Naive thymus-derived CD8-positive, alpha-beta T cell (primary cell): ENCODE measurements at regions not wholly inside any gene's neighbourhood (a gene's known extent, or its start where the extent isn't known, plus 50 kb on each side); places are given as distances from the start of the nearest gene placed in this dataset.
A peak's percentile ranks its signal among the peaks of the same experiment; 100 is the strongest.

Experiments used
- ATAC-seq, 2 donors: fragments of 150-1000 bp; cut with Tn5 transposase in 1 of 2; sonication (Bioruptor Pico), chemical (Tn5 transposase) in 1 of 2; 1 replicate in 1 of 2; 2 replicates in 1 of 2; pipeline ENCODE4 v1.10.0; 2021; ENCODE audit warnings: mild to moderate bottlenecking in 2 of 2, moderate library complexity in 2 of 2
- POLR2A ChIA-PET: fragments of 350-600 bp; sonication (Branson Sonifier 250); formaldehyde crosslinking; loops from one replicate; lab custom pipeline; 2021; ENCODE audit warnings: antibody characterized with exemption; lab: Charles Lee
- DNase-seq, 10 donors: peaks; one replicate each; pipeline versions ENCODE4 v3.0.0 to v3.0.0-alpha.2; 2020 to 2022
- H3K27ac Mint-ChIP-seq, 10 donors: one replicate each; pipeline ENCODE4 v1.8.0; 2020 to 2022; ENCODE audit warnings: mild to moderate bottlenecking in 10 of 10, mixed read lengths in 10 of 10, moderate library complexity in 4 of 10, inconsistent platforms in 1 of 10
- H3K27me3 Mint-ChIP-seq, 5 donors: one replicate each; pipeline ENCODE4 v1.8.0; 2021 to 2022; ENCODE audit warnings: mixed read lengths in 5 of 5
- H3K36me3 Mint-ChIP-seq, 3 donors: one replicate each; pipeline ENCODE4 v1.8.0; 2020 to 2022; ENCODE audit warnings: mixed read lengths in 3 of 3, mild to moderate bottlenecking in 2 of 3, inconsistent platforms in 1 of 3
- H3K4me1 Mint-ChIP-seq, 4 donors: one replicate each; pipeline ENCODE4 v1.8.0; 2021 to 2022; ENCODE audit warnings: mixed read lengths in 4 of 4
- H3K4me3 Mint-ChIP-seq, 10 donors: one replicate each; pipeline ENCODE4 v1.8.0; 2020 to 2022; ENCODE audit warnings: mild to moderate bottlenecking in 10 of 10, mixed read lengths in 10 of 10, moderate library complexity in 6 of 10, inconsistent platforms in 1 of 10
- H3K9me3 Mint-ChIP-seq, 9 donors: one replicate each; pipeline ENCODE4 v1.8.0; 2020 to 2022; ENCODE audit warnings: mixed read lengths in 9 of 9, mild to moderate bottlenecking in 3 of 9, inconsistent platforms in 1 of 9, moderate library complexity in 1 of 9

- H3K4me3 Mint-ChIP-seq: no peak overlapping the region
- no peak for DNase-seq
- POLR2A ChIA-PET: no interaction called here
- no peak overlapping the region for H3K27ac Mint-ChIP-seq
- no peaks in the 10 kb centered on the region for H3K36me3 Mint-ChIP-seq
- no peak for ATAC-seq
- H3K4me1 Mint-ChIP-seq: no peaks in the 10 kb centered on the region
- H3K27me3 Mint-ChIP-seq: peaks cover 0 to 10% (median 5%) of the 10 kb centered on the region in 5 donors
- no peaks in the 10 kb centered on the region for H3K9me3 Mint-ChIP-seq
Measured at GRCh38 chr6:132868057-132868456, 53.7 kb downstream of the RPS12 start.

GRCh38 chr6:132872923-132873322 is 58.6 kb downstream of the RPS12 start:
- no peaks in the 10 kb centered on the region for H3K4me1 Mint-ChIP-seq
- peaks cover 2 to 13% (median 6%) of the 10 kb centered on the region in 5 donors for H3K27me3 Mint-ChIP-seq
- POLR2A ChIA-PET: no interaction called here
- H3K27ac Mint-ChIP-seq: no peak overlapping the region
- no peak for ATAC-seq
- H3K36me3 Mint-ChIP-seq: peaks cover 0 to 6% (median 4%) of the 10 kb centered on the region in 3 donors
- no peak overlapping the region for H3K4me3 Mint-ChIP-seq
- H3K9me3 Mint-ChIP-seq: peaks cover 0 to 9% (median 5%) of the 10 kb centered on the region in 9 donors
- DNase-seq: no peak

- Mint-ChIP-seq H3K27ac (peak overlapping the region in 1 of 10 donors; percentile 68), H3K4me1 (no peaks in the 10 kb centered on the region), H3K9me3 (peaks cover 0 to 9% (median 5%) of the 10 kb centered on the region in 9 donors), H3K4me3 (no peak overlapping the region), H3K27me3 (peaks cover 0 to 12% (median 3%) of the 10 kb centered on the region in 5 donors), H3K36me3 (peaks cover 0 to 6% (median 4%) of the 10 kb centered on the region in 3 donors)
- no peak for DNase-seq
- ATAC-seq: no peak
- POLR2A ChIA-PET: no interaction called here
Measured at GRCh38 chr6:132877003-132877402, 62.6 kb downstream of the RPS12 start.

GRCh38 chr6:132887204-132887603 is 72.8 kb downstream of the RPS12 start:
- no peaks in the 10 kb centered on the region for H3K36me3 Mint-ChIP-seq
- no peak for ATAC-seq
- no peaks in the 10 kb centered on the region for H3K4me1 Mint-ChIP-seq
- POLR2A ChIA-PET: no interaction called here
- peaks cover 0 to 10% (median 2%) of the 10 kb centered on the region in 5 donors for H3K27me3 Mint-ChIP-seq
- no peak overlapping the region for H3K4me3 Mint-ChIP-seq
- DNase-seq: no peak
- H3K27ac Mint-ChIP-seq: no peak overlapping the region
- peaks cover 0 to 7% (median 0%) of the 10 kb centered on the region in 9 donors for H3K9me3 Mint-ChIP-seq

GRCh38 chr6:132888701-132889100 is 74.3 kb downstream of the RPS12 start:
- H3K27ac Mint-ChIP-seq: no peak overlapping the region
- POLR2A ChIA-PET: no interaction called here
- DNase-seq (no peak), ATAC-seq (no peak)
- H3K4me3 Mint-ChIP-seq: no peak overlapping the region
- peaks cover 0 to 7% (median 0%) of the 10 kb centered on the region in 9 donors for H3K9me3 Mint-ChIP-seq
- peaks cover 0 to 10% (median 2%) of the 10 kb centered on the region in 5 donors for H3K27me3 Mint-ChIP-seq
- H3K4me1 Mint-ChIP-seq: no peaks in the 10 kb centered on the region
- no peaks in the 10 kb centered on the region for H3K36me3 Mint-ChIP-seq

GRCh38 chr6:132892929-132893771 is 78.8 kb downstream of the RPS12 start:
- Mint-ChIP-seq H3K27me3 (peaks cover 0 to 11% (median 2%) of the 10 kb centered on the region in 5 donors), H3K9me3 (peaks cover 0 to 7% (median 0%) of the 10 kb centered on the region in 9 donors), H3K4me1 (no peaks in the 10 kb centered on the region), H3K36me3 (no peaks in the 10 kb centered on the region), H3K27ac (no peak overlapping the region), H3K4me3 (no peak overlapping the region)
- ATAC-seq: no peak
- DNase-seq: no peak
- POLR2A ChIA-PET: no interaction called here

- DNase-seq (no peak), ATAC-seq (no peak)
- POLR2A ChIA-PET: no interaction called here
- Mint-ChIP-seq H3K36me3 (no peaks in the 10 kb centered on the region), H3K9me3 (peaks cover 0 to 7% (median 0%) of the 10 kb centered on the region in 9 donors), H3K4me1 (no peaks in the 10 kb centered on the region), H3K4me3 (no peak overlapping the region), H3K27ac (no peak overlapping the region), H3K27me3 (peaks cover 0 to 11% (median 2%) of the 10 kb centered on the region in 5 donors)
Measured at GRCh38 chr6:132893772-132894490, 79.6 kb downstream of the RPS12 start.

GRCh38 chr6:132898376-132898775 is 84.0 kb downstream of the RPS12 start:
- Mint-ChIP-seq H3K27ac (no peak overlapping the region), H3K27me3 (peaks cover 0 to 5% (median 3%) of the 10 kb centered on the region in 5 donors), H3K9me3 (no peaks in the 10 kb centered on the region), H3K36me3 (no peaks in the 10 kb centered on the region), H3K4me1 (no peaks in the 10 kb centered on the region), H3K4me3 (no peak overlapping the region)
- ATAC-seq (no peak), DNase-seq (no peak)
- POLR2A ChIA-PET: no interaction called here

GRCh38 chr6:132900849-132901248 is 86.5 kb downstream of the RPS12 start:
- peaks cover 0 to 2% (median 0%) of the 10 kb centered on the region in 9 donors for H3K9me3 Mint-ChIP-seq
- peak overlapping the region in 1 of 10 donors; percentile 0 for H3K27ac Mint-ChIP-seq
- no peak for DNase-seq
- no peak overlapping the region for H3K4me3 Mint-ChIP-seq
- POLR2A ChIA-PET: no interaction called here
- H3K4me1 Mint-ChIP-seq: no peaks in the 10 kb centered on the region
- ATAC-seq: no peak
- H3K27me3 Mint-ChIP-seq: peaks cover 0 to 3% (median 0%) of the 10 kb centered on the region in 5 donors
- H3K36me3 Mint-ChIP-seq: no peaks in the 10 kb centered on the region

- Mint-ChIP-seq H3K27ac (no peak overlapping the region), H3K27me3 (peaks cover 0 to 3% (median 0%) of the 10 kb centered on the region in 5 donors), H3K9me3 (peaks cover 0 to 2% (median 0%) of the 10 kb centered on the region in 9 donors), H3K36me3 (no peaks in the 10 kb centered on the region), H3K4me1 (no peaks in the 10 kb centered on the region), H3K4me3 (no peak overlapping the region)
- POLR2A ChIA-PET: no interaction called here
- no peak for DNase-seq
- ATAC-seq: no peak
Measured at GRCh38 chr6:132902901-132903300, 88.5 kb downstream of the RPS12 start.

- H3K4me3 Mint-ChIP-seq: no peak overlapping the region
- H3K36me3 Mint-ChIP-seq: no peaks in the 10 kb centered on the region
- H3K27me3 Mint-ChIP-seq: peaks cover 0 to 2% (median 0%) of the 10 kb centered on the region in 5 donors
- H3K9me3 Mint-ChIP-seq: peaks cover 0 to 2% (median 0%) of the 10 kb centered on the region in 9 donors
- peak overlapping the region in 1 of 10 donors; percentile 45 for H3K27ac Mint-ChIP-seq
- ATAC-seq (no peak), DNase-seq (no peak)
- POLR2A ChIA-PET: no interaction called here
- H3K4me1 Mint-ChIP-seq: no peaks in the 10 kb centered on the region
Measured at GRCh38 chr6:132907231-132907630, 92.9 kb downstream of the RPS12 start.

GRCh38 chr6:132907914-132908313 is 93.5 kb downstream of the RPS12 start:
- Mint-ChIP-seq H3K27ac (no peak overlapping the region), H3K4me1 (no peaks in the 10 kb centered on the region), H3K4me3 (no peak overlapping the region), H3K36me3 (no peaks in the 10 kb centered on the region), H3K27me3 (peaks cover 0 to 2% (median 0%) of the 10 kb centered on the region in 5 donors), H3K9me3 (peaks cover 0 to 2% (median 0%) of the 10 kb centered on the region in 9 donors)
- ATAC-seq (no peak), DNase-seq (no peak)
- POLR2A ChIA-PET: no interaction called here

GRCh38 chr6:132909742-132910141 is 95.4 kb downstream of the RPS12 start:
- ATAC-seq (no peak), DNase-seq (no peak)
- Mint-ChIP-seq H3K27me3 (peaks cover 0 to 2% (median 0%) of the 10 kb centered on the region in 5 donors), H3K4me1 (no peaks in the 10 kb centered on the region), H3K27ac (no peak overlapping the region), H3K9me3 (no peaks in the 10 kb centered on the region), H3K36me3 (no peaks in the 10 kb centered on the region), H3K4me3 (no peak overlapping the region)
- POLR2A ChIA-PET: no interaction called here
